ENCODE measurements at regions not wholly inside any gene's neighbourhood (a gene's known extent, or its start where the extent isn't known, plus 50 kb on each side); places are given as distances from the start of the nearest gene placed in this dataset.

GRCh38 chr6:27847706-27848105 lies 64.5 kb downstream of the OR2B2 start:
- no peak for DNase-seq (ENCODE audit: low spot score)
- Histone ChIP-seq H3K27ac (ENCODE audit: low read depth in 1 of 2, low read length in 2 of 2) (no peak overlapping the region), H3K9me3 (ENCODE audit: control insufficient read depth in 4 of 4, low read length in 3 of 4) (no peaks in the 10 kb centered on the region), H3K36me3 (ENCODE audit: control insufficient read depth in 4 of 4, insufficient read depth in 3 of 4, low read depth in 1 of 4, low read length in 3 of 4) (peaks cover 0 to 8% (median 2%) of the 10 kb centered on the region in 4 donors), H3K27me3 (ENCODE audit: control insufficient read depth in 4 of 4, insufficient read depth in 4 of 4, low read length in 3 of 4) (no peaks in the 10 kb centered on the region), H3K4me1 (ENCODE audit: control insufficient read depth in 4 of 4, insufficient read depth in 4 of 4, low read length in 3 of 4) (no peaks in the 10 kb centered on the region), H3K9ac (ENCODE audit: low read depth in 1 of 2, low read length in 2 of 2) (no peak overlapping the region), H3K4me3 (ENCODE audit: low read depth in 1 of 3, low read length in 3 of 3) (no peak overlapping the region)
- 97% methylated on average over 3 of the region's 3 CpGs for WGBS
- TF ChIP-seq RXRA (IDR thresholded peaks at IDR 0.05) (no peak), MAX (IDR thresholded peaks at IDR 0.05) (no peak), HNF4A (conservative IDR thresholded peaks at IDR 0.05) (no peak), NR2F2 (IDR thresholded peaks at IDR 0.05) (no peak), FOXA1 (IDR thresholded peaks at IDR 0.05) (no peak), HNF4G (IDR thresholded peaks at IDR 0.05) (no peak), TAF1 (conservative IDR thresholded peaks at IDR 0.05) (no peak), RAD21 (IDR thresholded peaks at IDR 0.05) (no peak), JUND (IDR thresholded peaks at IDR 0.05) (no peak), EGR1 (IDR thresholded peaks at IDR 0.05; ENCODE audit: low read depth in 2 of 2) (no peak)
- TF ChIP-seq, protein P1, sequence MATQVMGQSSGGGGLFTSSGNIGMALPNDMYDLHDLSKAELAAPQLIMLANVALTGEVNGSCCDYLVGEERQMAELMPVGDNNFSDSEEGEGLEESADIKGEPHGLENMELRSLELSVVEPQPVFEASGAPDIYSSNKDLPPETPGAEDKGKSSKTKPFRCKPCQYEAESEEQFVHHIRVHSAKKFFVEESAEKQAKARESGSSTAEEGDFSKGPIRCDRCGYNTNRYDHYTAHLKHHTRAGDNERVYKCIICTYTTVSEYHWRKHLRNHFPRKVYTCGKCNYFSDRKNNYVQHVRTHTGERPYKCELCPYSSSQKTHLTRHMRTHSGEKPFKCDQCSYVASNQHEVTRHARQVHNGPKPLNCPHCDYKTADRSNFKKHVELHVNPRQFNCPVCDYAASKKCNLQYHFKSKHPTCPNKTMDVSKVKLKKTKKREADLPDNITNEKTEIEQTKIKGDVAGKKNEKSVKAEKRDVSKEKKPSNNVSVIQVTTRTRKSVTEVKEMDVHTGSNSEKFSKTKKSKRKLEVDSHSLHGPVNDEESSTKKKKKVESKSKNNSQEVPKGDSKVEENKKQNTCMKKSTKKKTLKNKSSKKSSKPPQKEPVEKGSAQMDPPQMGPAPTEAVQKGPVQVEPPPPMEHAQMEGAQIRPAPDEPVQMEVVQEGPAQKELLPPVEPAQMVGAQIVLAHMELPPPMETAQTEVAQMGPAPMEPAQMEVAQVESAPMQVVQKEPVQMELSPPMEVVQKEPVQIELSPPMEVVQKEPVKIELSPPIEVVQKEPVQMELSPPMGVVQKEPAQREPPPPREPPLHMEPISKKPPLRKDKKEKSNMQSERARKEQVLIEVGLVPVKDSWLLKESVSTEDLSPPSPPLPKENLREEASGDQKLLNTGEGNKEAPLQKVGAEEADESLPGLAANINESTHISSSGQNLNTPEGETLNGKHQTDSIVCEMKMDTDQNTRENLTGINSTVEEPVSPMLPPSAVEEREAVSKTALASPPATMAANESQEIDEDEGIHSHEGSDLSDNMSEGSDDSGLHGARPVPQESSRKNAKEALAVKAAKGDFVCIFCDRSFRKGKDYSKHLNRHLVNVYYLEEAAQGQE (IDR thresholded peaks at IDR 0.05): no peak

DNA sequence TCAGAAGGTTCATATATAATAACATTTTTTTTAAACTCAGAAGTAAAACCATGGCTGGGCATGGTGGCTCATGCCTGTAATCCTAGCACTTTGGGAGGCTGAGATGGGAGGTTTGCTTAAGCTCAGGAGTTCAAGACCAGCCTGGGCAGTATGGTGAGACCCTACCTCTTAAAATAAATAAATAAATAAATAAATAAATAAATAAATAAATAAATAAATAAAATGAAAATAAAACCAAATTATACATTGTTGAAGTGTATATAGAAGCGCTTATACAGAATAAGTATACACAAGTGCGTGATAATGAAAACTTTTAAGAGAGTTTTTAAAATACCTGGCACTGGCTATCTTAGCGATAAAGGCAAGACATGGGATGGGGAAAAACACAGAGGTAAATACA lies 71.6 kb downstream of the OR2B2 start:
- Histone ChIP-seq H3K9ac (ENCODE audit: low read depth in 1 of 2, low read length in 2 of 2) (no peak overlapping the region), H3K27me3 (ENCODE audit: control insufficient read depth in 4 of 4, insufficient read depth in 4 of 4, low read length in 3 of 4) (no peaks in the 10 kb centered on the region), H3K4me1 (ENCODE audit: control insufficient read depth in 4 of 4, insufficient read depth in 4 of 4, low read length in 3 of 4) (peaks cover 0 to 25% (median 9%) of the 10 kb centered on the region in 4 donors), H3K27ac (ENCODE audit: low read depth in 1 of 2, low read length in 2 of 2) (no peak overlapping the region), H3K36me3 (ENCODE audit: control insufficient read depth in 4 of 4, insufficient read depth in 3 of 4, low read depth in 1 of 4, low read length in 3 of 4) (peaks cover 0 to 4% (median 2%) of the 10 kb centered on the region in 4 donors), H3K9me3 (ENCODE audit: control insufficient read depth in 4 of 4, low read length in 3 of 4) (no peaks in the 10 kb centered on the region), H3K4me3 (ENCODE audit: low read depth in 1 of 3, low read length in 3 of 3) (no peak overlapping the region)
- WGBS: 98% methylated on average over 3 of the region's 3 CpGs
- TF ChIP-seq ATF3 (IDR thresholded peaks at IDR 0.05) (no peak), EGR1 (IDR thresholded peaks at IDR 0.05; ENCODE audit: low read depth in 2 of 2) (no peak), SP1 (IDR thresholded peaks at IDR 0.05) (no peak), GABPA (IDR thresholded peaks at IDR 0.05 in 1 of 2, conservative IDR thresholded peaks at IDR 0.05 in 1 of 2) (no peak)
- DNase-seq (ENCODE audit: low spot score): no peak

- Histone ChIP-seq H3K27ac (ENCODE audit: low read depth in 1 of 2, low read length in 2 of 2) (peak overlapping the region; percentile 99), H3K36me3 (ENCODE audit: control insufficient read depth in 4 of 4, insufficient read depth in 3 of 4, low read depth in 1 of 4, low read length in 3 of 4) (peaks cover 0 to 4% (median 0%) of the 10 kb centered on the region in 4 donors)
- 8% methylated on average over 12 of the region's 12 CpGs for WGBS
- no peak for TF ChIP-seq HNF4G (IDR thresholded peaks at IDR 0.05)
- peak in 1 of 2 donors; percentile 21 for TF ChIP-seq HNF4A (conservative IDR thresholded peaks at IDR 0.05)
- TF ChIP-seq YY1 (IDR thresholded peaks at IDR 0.05): no peak
- TF ChIP-seq MAX (IDR thresholded peaks at IDR 0.05): peak; percentile 19
- no peak for TF ChIP-seq JUND (IDR thresholded peaks at IDR 0.05)
- no peak for TF ChIP-seq GABPA (IDR thresholded peaks at IDR 0.05 in 1 of 2, conservative IDR thresholded peaks at IDR 0.05 in 1 of 2)
- no peak for TF ChIP-seq NR2F2 (IDR thresholded peaks at IDR 0.05)
- TF ChIP-seq FOXA1 (IDR thresholded peaks at IDR 0.05): no peak
- TF ChIP-seq, protein P2, sequence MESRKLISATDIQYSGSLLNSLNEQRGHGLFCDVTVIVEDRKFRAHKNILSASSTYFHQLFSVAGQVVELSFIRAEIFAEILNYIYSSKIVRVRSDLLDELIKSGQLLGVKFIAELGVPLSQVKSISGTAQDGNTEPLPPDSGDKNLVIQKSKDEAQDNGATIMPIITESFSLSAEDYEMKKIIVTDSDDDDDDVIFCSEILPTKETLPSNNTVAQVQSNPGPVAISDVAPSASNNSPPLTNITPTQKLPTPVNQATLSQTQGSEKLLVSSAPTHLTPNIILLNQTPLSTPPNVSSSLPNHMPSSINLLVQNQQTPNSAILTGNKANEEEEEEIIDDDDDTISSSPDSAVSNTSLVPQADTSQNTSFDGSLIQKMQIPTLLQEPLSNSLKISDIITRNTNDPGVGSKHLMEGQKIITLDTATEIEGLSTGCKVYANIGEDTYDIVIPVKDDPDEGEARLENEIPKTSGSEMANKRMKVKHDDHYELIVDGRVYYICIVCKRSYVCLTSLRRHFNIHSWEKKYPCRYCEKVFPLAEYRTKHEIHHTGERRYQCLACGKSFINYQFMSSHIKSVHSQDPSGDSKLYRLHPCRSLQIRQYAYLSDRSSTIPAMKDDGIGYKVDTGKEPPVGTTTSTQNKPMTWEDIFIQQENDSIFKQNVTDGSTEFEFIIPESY (IDR thresholded peaks at IDR 0.05): peak; percentile 70
- TF ChIP-seq, protein P1 (IDR thresholded peaks at IDR 0.05): peak; percentile 55
Measured at GRCh38 chr6:27839626-27840475, 72.3 kb downstream of the OR2B2 start.

More at GRCh38 chr6:27839626-27840475, 72.3 kb downstream of the OR2B2 start:
- H3K27me3 ChIP-seq (ENCODE audit: control insufficient read depth in 4 of 4, insufficient read depth in 4 of 4, low read length in 3 of 4): no peaks in the 10 kb centered on the region
- H3K4me3 ChIP-seq (ENCODE audit: low read depth in 1 of 3, low read length in 3 of 3): peak overlapping the region; percentile 46 to 87 (median 84)
- H3K4me1 ChIP-seq (ENCODE audit: control insufficient read depth in 4 of 4, insufficient read depth in 4 of 4, low read length in 3 of 4): peaks cover 0 to 28% (median 9%) of the 10 kb centered on the region in 4 donors
- DNase-seq (ENCODE audit: low spot score): peak; percentile 58
- no peaks in the 10 kb centered on the region for H3K9me3 ChIP-seq (ENCODE audit: control insufficient read depth in 4 of 4, low read length in 3 of 4)
- peak overlapping the region; percentile 5 to 78 for H3K9ac ChIP-seq (ENCODE audit: low read depth in 1 of 2, low read length in 2 of 2)
